GM23248 (cell line): ENCODE measurements at regions not wholly inside any gene's neighbourhood (a gene's known extent, or its start where the extent isn't known, plus 50 kb on each side); places are given as distances from the start of the nearest gene placed in this dataset.

Source experiments
- DNase-seq: peaks from one replicate; pipeline ENCODE4 v3.0.0-alpha.2; 2015
- H2AFZ ChIP-seq: fragments of 200-600 bp; sonication (generic); 2 replicates; pipeline ENCODE4 v1.6.1; 2016; ENCODE audit warnings: antibody characterized with exemption
- H3F3A ChIP-seq: fragments of 200-600 bp; sonication (generic); 2 replicates; pipeline ENCODE4 v1.6.1; 2016; ENCODE audit warnings: mild to moderate bottlenecking, antibody characterized with exemption, mixed run types; ENCODE audit not compliant: insufficient read depth
- H3K27ac ChIP-seq: fragments of 200-600 bp; sonication (generic); 2 replicates; pipeline ENCODE4 v1.5.1; 2016; ENCODE audit warnings: mild to moderate bottlenecking
- H3K27me3 ChIP-seq: fragments of 200-600 bp; sonication (generic); replicated peaks from 2 replicates; pipeline ENCODE4 v1.6.1; 2016; ENCODE audit warnings: mild to moderate bottlenecking; ENCODE audit not compliant: insufficient read depth
- H3K36me3 ChIP-seq: fragments of 200-600 bp; sonication (generic); 2 replicates; pipeline ENCODE4 v1.6.1; 2016; ENCODE audit warnings: low read depth, mild to moderate bottlenecking
- H3K4me1 ChIP-seq: fragments of 200-600 bp; sonication (generic); 2 replicates; pipeline ENCODE4 v1.6.1; 2016; ENCODE audit warnings: mild to moderate bottlenecking; ENCODE audit not compliant: insufficient read depth
- H3K4me2 ChIP-seq: fragments of 200-600 bp; sonication (generic); one replicate; pipeline ENCODE4 v1.6.1; 2016; ENCODE audit warnings: mild to moderate bottlenecking; ENCODE audit not compliant: unreplicated experiment
- H3K4me3 ChIP-seq: fragments of 200-600 bp; sonication (generic); 2 replicates; pipeline ENCODE4 v1.5.1; 2016; ENCODE audit warnings: mild to moderate bottlenecking
- H3K79me2 ChIP-seq: fragments of 200-600 bp; sonication (generic); 2 replicates; pipeline ENCODE4 v1.6.1; 2016; ENCODE audit warnings: mild to moderate bottlenecking; ENCODE audit not compliant: insufficient read depth
- H3K9ac ChIP-seq: fragments of 200-600 bp; sonication (generic); 2 replicates; pipeline ENCODE4 v1.6.1; 2016; ENCODE audit warnings: mild to moderate bottlenecking
- H3K9me2 ChIP-seq: fragments of 200-600 bp; sonication (generic); 2 replicates; pipeline ENCODE4 v1.6.1; 2016; ENCODE audit warnings: mixed run types, mild to moderate bottlenecking, moderate library complexity; ENCODE audit not compliant: insufficient read depth
- H3K9me3 ChIP-seq: fragments of 200-600 bp; sonication (generic); one replicate; pipeline ENCODE4 v1.6.1; 2017; ENCODE audit warnings: low read depth
- H4K20me1 ChIP-seq: fragments of 200-600 bp; sonication (generic); 2 replicates; pipeline ENCODE4 v1.6.0; 2016; ENCODE audit not compliant: insufficient read depth
- EZH2 ChIP-seq: fragments of 200-600 bp; sonication (generic); IDR thresholded peaks from 2 replicates; pipeline ENCODE4 v1.6.1; 2018; ENCODE audit warnings: antibody characterized with exemption, mild to moderate bottlenecking; ENCODE audit not compliant: insufficient read depth, poor library complexity, severe bottlenecking
- EZH2phosphoT487 ChIP-seq: fragments of 200-600 bp; sonication (generic); IDR thresholded peaks from 2 replicates; pipeline ENCODE4 v1.6.1; 2018; ENCODE audit warnings: antibody characterized with exemption, moderate library complexity, mild to moderate bottlenecking, low read depth; ENCODE audit not compliant: insufficient read depth
- WGBS, 2 experiments: methylation state at CpG; one replicate each; pipeline ENCODE4 v1.1.6; 2015 to 2017; ENCODE audit warnings: low lambda C conversion rate in 2 of 2, low coverage in 1 of 2; ENCODE audit errors: missing lambda C conversion rate in 2 of 2; 5-methylcytosine and 5-hydroxymethylcytosine counted together
- in situ Hi-C: fragments of 300-500 bp; cut with MboI; formaldehyde crosslinking; loops from 2 replicates; pipeline ENCODE4 v1.15.0; 2020

DNA sequence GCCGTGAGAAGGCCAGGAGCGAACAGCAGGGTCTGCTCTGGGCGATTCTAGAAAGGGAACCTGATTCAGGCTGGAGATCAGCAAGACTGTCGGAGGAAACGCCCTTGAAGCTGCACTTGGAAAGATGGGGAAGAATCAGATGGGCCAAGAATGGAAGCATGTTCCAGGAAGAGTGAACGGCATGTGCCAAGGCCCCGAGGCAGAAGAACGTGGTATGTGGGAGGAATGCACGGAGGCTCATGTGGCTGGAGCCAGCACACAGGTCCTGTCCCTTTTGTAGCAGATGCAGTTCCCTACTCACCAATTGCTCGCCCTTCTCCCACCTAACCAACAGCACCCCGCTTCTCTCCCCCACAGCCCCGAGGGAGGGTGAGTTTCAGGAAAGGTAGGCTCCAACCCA, 180.6 kb downstream of the TFAP2C start:
- H2AFZ ChIP-seq = no peak overlapping the region
- H3K27me3 ChIP-seq = no peaks in the 10 kb centered on the region
- no peaks in the 10 kb centered on the region for H3K4me1 ChIP-seq
- H3K9me2 ChIP-seq = no peaks in the 10 kb centered on the region
- H3K79me2 ChIP-seq = no peaks in the 10 kb centered on the region
- no peaks in the 10 kb centered on the region for H3K36me3 ChIP-seq
- no peak overlapping the region for H3K4me2 ChIP-seq
- H3F3A ChIP-seq = no peaks in the 10 kb centered on the region
- no peak overlapping the region for H3K4me3 ChIP-seq
- 64% methylated on average over 12 of the region's 12 CpGs for WGBS, 2 experiments
- no peaks in the 10 kb centered on the region for H4K20me1 ChIP-seq
- in situ Hi-C loops = no loop called here
- DNase-seq = no peak
- H3K9ac ChIP-seq = no peak overlapping the region
- H3K9me3 ChIP-seq = no peaks in the 10 kb centered on the region
- no peak overlapping the region for H3K27ac ChIP-seq
- no peak for TF ChIP-seq EZH2
- no peak for TF ChIP-seq EZH2phosphoT487

DNA sequence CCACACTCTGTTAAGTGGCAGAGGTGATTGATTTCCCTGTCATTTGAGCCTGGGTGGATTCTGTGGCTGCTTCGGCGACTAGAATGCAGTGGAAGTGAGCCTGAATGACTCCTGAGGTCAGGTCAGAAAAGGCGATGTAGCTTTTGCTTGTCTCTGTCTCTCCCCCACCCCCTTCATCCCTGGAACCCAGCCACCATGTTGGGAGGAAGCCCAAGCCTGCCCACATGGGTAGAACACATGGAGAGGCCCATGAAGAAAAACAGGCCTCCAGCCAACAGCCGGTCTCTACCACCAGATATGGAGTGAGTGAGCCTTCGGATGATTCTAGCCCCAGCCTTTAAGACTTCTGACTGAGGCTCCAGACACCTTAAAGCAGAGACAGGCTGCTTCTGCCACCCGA, 181.0 kb downstream of the TFAP2C start:
- Histone ChIP-seq H3K4me1 (no peaks in the 10 kb centered on the region), H3K79me2 (no peaks in the 10 kb centered on the region), H3K27ac (no peak overlapping the region), H4K20me1 (no peaks in the 10 kb centered on the region), H3K9me3 (no peaks in the 10 kb centered on the region), H3K4me2 (no peak overlapping the region), H3K4me3 (no peak overlapping the region), H2AFZ (no peak overlapping the region), H3F3A (no peaks in the 10 kb centered on the region), H3K36me3 (no peaks in the 10 kb centered on the region), H3K27me3 (no peaks in the 10 kb centered on the region), H3K9me2 (no peaks in the 10 kb centered on the region), H3K9ac (no peak overlapping the region)
- in situ Hi-C loops = no loop called here
- TF ChIP-seq EZH2phosphoT487 (no peak), EZH2 (no peak)
- WGBS, 2 experiments = 72 to 81% methylated on average over 6 of the region's 6 CpGs
- DNase-seq = no peak

DNA sequence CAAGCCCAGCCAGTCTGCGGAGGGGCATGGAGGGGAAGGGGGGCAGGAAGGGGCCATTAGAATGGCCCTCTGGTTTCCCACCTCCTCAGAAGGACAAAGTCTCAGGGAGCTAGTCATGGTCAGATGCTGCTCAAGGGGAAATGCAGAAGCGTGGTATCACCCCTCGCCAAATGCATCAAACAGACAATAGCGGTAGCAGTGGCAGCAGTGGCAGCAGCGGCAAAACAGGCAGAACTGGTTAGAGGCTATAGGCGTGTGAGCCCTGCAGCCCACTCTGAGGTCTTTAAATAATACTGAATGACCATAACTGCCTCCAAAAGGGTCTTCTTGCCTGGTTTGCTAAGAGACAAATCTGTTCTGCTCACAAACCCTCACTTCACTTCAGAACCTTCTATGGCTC, 186.7 kb downstream of the TFAP2C start:
- Histone ChIP-seq H3K4me2 (no peak overlapping the region), H3K27me3 (no peaks in the 10 kb centered on the region), H3K4me1 (no peaks in the 10 kb centered on the region), H3K4me3 (no peak overlapping the region), H3K79me2 (no peaks in the 10 kb centered on the region), H3K36me3 (no peaks in the 10 kb centered on the region), H3K9ac (no peak overlapping the region), H3K9me2 (no peaks in the 10 kb centered on the region), H3K9me3 (no peaks in the 10 kb centered on the region), H2AFZ (no peak overlapping the region), H4K20me1 (no peaks in the 10 kb centered on the region), H3K27ac (no peak overlapping the region), H3F3A (no peaks in the 10 kb centered on the region)
- TF ChIP-seq EZH2 = no peak
- no peak for TF ChIP-seq EZH2phosphoT487
- in situ Hi-C loops = no loop called here
- WGBS, 2 experiments = 90 to 92% methylated on average over 6 of the region's 6 CpGs
- no peak for DNase-seq

DNA sequence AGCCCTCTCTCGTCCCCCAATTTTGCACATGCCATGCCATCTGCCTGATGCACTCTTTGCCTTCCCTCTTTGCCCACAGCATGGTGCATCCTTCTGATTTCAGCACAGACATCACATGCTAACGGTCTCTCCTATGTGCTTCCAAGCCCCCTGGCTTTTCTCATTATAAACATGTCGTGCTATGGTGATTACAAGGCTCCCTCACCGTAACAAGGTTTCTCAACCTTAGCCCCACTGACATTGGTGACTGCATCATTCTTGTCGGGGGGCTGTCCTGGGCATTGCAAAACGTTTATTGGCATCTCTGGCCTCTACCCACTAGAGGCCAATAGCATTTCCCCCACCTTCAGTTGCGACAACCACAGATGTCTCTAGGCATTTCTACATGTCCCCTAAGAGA, 187.2 kb downstream of the TFAP2C start:
- H3K4me2 ChIP-seq = no peak overlapping the region
- no peaks in the 10 kb centered on the region for H3F3A ChIP-seq
- no peak overlapping the region for H3K27ac ChIP-seq
- 83 to 87% methylated on average over 7 of the region's 7 CpGs for WGBS, 2 experiments
- no peaks in the 10 kb centered on the region for H3K9me3 ChIP-seq
- H4K20me1 ChIP-seq = no peaks in the 10 kb centered on the region
- no peaks in the 10 kb centered on the region for H3K9me2 ChIP-seq
- DNase-seq = no peak
- H3K4me1 ChIP-seq = no peaks in the 10 kb centered on the region
- no peak for TF ChIP-seq EZH2phosphoT487
- TF ChIP-seq EZH2 = no peak
- in situ Hi-C loops = no loop called here
- H3K9ac ChIP-seq = no peak overlapping the region
- no peaks in the 10 kb centered on the region for H3K79me2 ChIP-seq
- H3K27me3 ChIP-seq = no peaks in the 10 kb centered on the region
- no peak overlapping the region for H3K4me3 ChIP-seq
- no peaks in the 10 kb centered on the region for H3K36me3 ChIP-seq
- H2AFZ ChIP-seq = no peak overlapping the region
